Sigmoid colon (tissue), 4 donors: ENCODE measurements at regions not wholly inside any gene's neighbourhood (a gene's known extent, or its start where the extent isn't known, plus 50 kb on each side); places are given as distances from the start of the nearest gene placed in this dataset.

Experiments used
- CTCF ChIP-seq, 4 experiments: fragments of 450-650 bp in 3 of 4; fragments of 200-600 bp in 1 of 4; IDR thresholded peaks; one replicate each; pipeline ENCODE4 v1.5.1; 2016 to 2019; ENCODE audit warnings: antibody characterized with exemption in 4 of 4, mild to moderate bottlenecking in 3 of 4, moderate library complexity in 2 of 4
- EP300 ChIP-seq, 4 donors: sonication (generic); formaldehyde crosslinking; IDR thresholded peaks; one replicate each; pipeline ENCODE4 v1.6.1; 2017; ENCODE audit warnings: antibody characterized with exemption in 4 of 4
- POLR2A ChIP-seq, 2 donors: fragments of 450-650 bp; IDR thresholded peaks; one replicate each; pipeline ENCODE4 v1.6.1; 2016; ENCODE audit warnings: antibody characterized with exemption in 2 of 2, mild to moderate bottlenecking in 2 of 2, moderate library complexity in 2 of 2

- TF ChIP-seq CTCF (IDR thresholded peaks at IDR 0.05), result no peak
- no peak for TF ChIP-seq EP300 (IDR thresholded peaks at IDR 0.05)
- no peak for TF ChIP-seq POLR2A (IDR thresholded peaks at IDR 0.05)
Observed at GRCh38 chr3:182413682-182414081, 379.6 kb upstream of the ATP11B start.
